Trophoblast cell (in vitro differentiated cells and primary cell): ENCODE measurements at regions not wholly inside any gene's neighbourhood (a gene's known extent, or its start where the extent isn't known, plus 50 kb on each side); places are given as distances from the start of the nearest gene placed in this dataset.
"Not testable (repeated sequence)": the region's sequence is repeated elsewhere in the genome, so short reads cannot be mapped to it uniquely, and the experiment has no call there.

ENCODE experiments used
- DNase-seq, 2 donors: peaks; one replicate each; pipeline ENCODE4 v3.0.0-alpha.2; 2016
- H2AFZ ChIP-seq: 2 replicates; pipeline ENCODE4 v1.6.1; 2013; ENCODE audit warnings: low read length, moderate library complexity, mild to moderate bottlenecking; ENCODE audit not compliant: insufficient read depth, poor library complexity
- H2AK5ac ChIP-seq: 2 replicates; pipeline ENCODE4 v1.6.1; 2013; ENCODE audit warnings: mild to moderate bottlenecking, low read length
- H2BK120ac ChIP-seq: 2 replicates; pipeline ENCODE4 v1.6.1; 2013; ENCODE audit warnings: low read length, mild to moderate bottlenecking, moderate library complexity; ENCODE audit not compliant: insufficient read depth, poor library complexity
- H2BK12ac ChIP-seq: 2 replicates; pipeline ENCODE4 v1.6.1; 2013; ENCODE audit warnings: mild to moderate bottlenecking, low read length, moderate library complexity
- H2BK5ac ChIP-seq: 2 replicates; pipeline ENCODE4 v1.6.1; 2013; ENCODE audit warnings: low read length, low read depth, moderate library complexity, mild to moderate bottlenecking; ENCODE audit not compliant: poor library complexity
- H3K14ac ChIP-seq: 2 replicates; pipeline ENCODE4 v1.6.1; 2013; ENCODE audit warnings: mild to moderate bottlenecking, low read length
- H3K18ac ChIP-seq: 2 replicates; pipeline ENCODE4 v1.6.1; 2013; ENCODE audit warnings: mild to moderate bottlenecking, low read length
- H3K23ac ChIP-seq: 2 replicates; pipeline ENCODE4 v1.6.1; 2013; ENCODE audit warnings: low read length
- H3K27ac ChIP-seq: 2 replicates; pipeline ENCODE4 v1.5.1; 2013; ENCODE audit warnings: low read depth, mild to moderate bottlenecking, inconsistent platforms, low read length, moderate library complexity
- H3K27me3 ChIP-seq: 2 replicates; pipeline ENCODE4 v1.6.1; 2013; ENCODE audit warnings: inconsistent platforms, mild to moderate bottlenecking, low read length, moderate library complexity; ENCODE audit not compliant: insufficient read depth
- H3K36me3 ChIP-seq, 2 experiments: 1 replicate in 1 of 2; 2 replicates in 1 of 2; pipeline ENCODE4 v1.6.1; 2013; ENCODE audit warnings: low read length in 2 of 2, mild to moderate bottlenecking in 2 of 2, moderate library complexity in 1 of 2; ENCODE audit not compliant: insufficient read depth in 2 of 2, control insufficient read depth in 1 of 2
- H3K4ac ChIP-seq: 2 replicates; pipeline ENCODE4 v1.6.1; 2013; ENCODE audit warnings: low read depth, mild to moderate bottlenecking, low read length, moderate library complexity
- H3K4me1 ChIP-seq, 2 experiments: 1 replicate in 1 of 2; 2 replicates in 1 of 2; pipeline ENCODE4 v1.6.1; 2013; ENCODE audit warnings: low read length in 2 of 2, mild to moderate bottlenecking in 2 of 2, moderate library complexity in 1 of 2; ENCODE audit not compliant: insufficient read depth in 2 of 2, control insufficient read depth in 1 of 2
- H3K4me2 ChIP-seq: 2 replicates; pipeline ENCODE4 v1.6.1; 2013; ENCODE audit warnings: inconsistent platforms, mild to moderate bottlenecking, low read length, moderate library complexity
- H3K4me3 ChIP-seq: 2 replicates; pipeline ENCODE4 v1.5.1; 2013; ENCODE audit warnings: mild to moderate bottlenecking, low read depth, low read length, inconsistent platforms
- H3K79me1 ChIP-seq: one replicate; pipeline ENCODE4 v1.6.1; 2013; ENCODE audit warnings: low read length
- H3K79me2 ChIP-seq: 2 replicates; pipeline ENCODE4 v1.6.1; 2013; ENCODE audit warnings: low read length, mild to moderate bottlenecking; ENCODE audit not compliant: control insufficient read depth, insufficient read depth, poor library complexity
- H3K9ac ChIP-seq: 2 replicates; pipeline ENCODE4 v1.6.1; 2013; ENCODE audit warnings: mild to moderate bottlenecking, low read length
- H3K9me3 ChIP-seq: 2 replicates; pipeline ENCODE4 v1.6.1; 2013; ENCODE audit warnings: low read depth, mild to moderate bottlenecking, control low read depth, inconsistent platforms, low read length; ENCODE audit not compliant: insufficient read depth
- H4K12ac ChIP-seq: 2 replicates; pipeline ENCODE4 v1.6.1; 2013; ENCODE audit warnings: low read depth, mild to moderate bottlenecking, low read length, moderate library complexity
- H4K8ac ChIP-seq: 2 replicates; pipeline ENCODE4 v1.6.1; 2013; ENCODE audit warnings: low read depth, mild to moderate bottlenecking, low read length, moderate library complexity
- H4K91ac ChIP-seq: one replicate; pipeline ENCODE4 v1.6.1; 2013; ENCODE audit warnings: low read depth, mild to moderate bottlenecking, low read length, moderate library complexity
- WGBS: extraction: QIAGEN DNeasy Blood & Tissue Kit; methylation state at CpG from one replicate; pipeline ENCODE4 v1.1.7; 2013; ENCODE audit warnings: missing lambda C conversion rate; ENCODE audit not compliant: insufficient read length, insufficient coverage; ENCODE audit errors: extremely low coverage; 5-methylcytosine and 5-hydroxymethylcytosine counted together

DNA sequence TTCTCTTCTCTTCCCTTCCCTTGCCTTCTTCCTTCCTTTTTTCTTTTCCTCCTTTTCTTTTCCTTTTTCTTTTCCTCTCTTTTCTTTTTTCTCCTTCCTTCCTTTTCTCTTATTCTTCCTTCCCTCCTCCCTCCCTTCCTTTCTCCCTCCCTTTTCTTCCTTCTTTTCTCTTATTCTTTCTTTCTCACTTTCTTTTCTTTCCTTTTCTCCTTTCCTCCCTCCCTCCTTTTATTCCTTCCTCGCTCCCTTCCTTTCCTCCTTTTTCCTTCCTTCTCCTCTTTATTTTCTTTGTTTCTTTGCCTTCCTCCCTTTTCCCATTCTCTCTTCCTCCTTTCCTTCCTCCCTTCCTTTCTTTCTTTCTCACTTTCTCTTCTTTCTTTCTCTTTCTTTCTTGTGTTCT is 146.1 kb downstream of the ZNF92 start:
- H2BK12ac ChIP-seq, H3K27me3 ChIP-seq, H4K8ac ChIP-seq, H3K23ac ChIP-seq, H2AK5ac ChIP-seq, H3K9me3 ChIP-seq, H3K4ac ChIP-seq, H3K36me3 ChIP-seq, H2BK120ac ChIP-seq, H3K18ac ChIP-seq, H3K27ac ChIP-seq, H2AFZ ChIP-seq, H4K91ac ChIP-seq, H3K4me3 ChIP-seq, H3K14ac ChIP-seq, H3K79me1 ChIP-seq, DNase-seq, H3K4me1 ChIP-seq, H4K12ac ChIP-seq, H3K9ac ChIP-seq, H2BK5ac ChIP-seq, H3K79me2 ChIP-seq, H3K4me2 ChIP-seq: not testable (repeated sequence)
- 90% methylated on average over 1 of the region's 1 CpG for WGBS

DNA sequence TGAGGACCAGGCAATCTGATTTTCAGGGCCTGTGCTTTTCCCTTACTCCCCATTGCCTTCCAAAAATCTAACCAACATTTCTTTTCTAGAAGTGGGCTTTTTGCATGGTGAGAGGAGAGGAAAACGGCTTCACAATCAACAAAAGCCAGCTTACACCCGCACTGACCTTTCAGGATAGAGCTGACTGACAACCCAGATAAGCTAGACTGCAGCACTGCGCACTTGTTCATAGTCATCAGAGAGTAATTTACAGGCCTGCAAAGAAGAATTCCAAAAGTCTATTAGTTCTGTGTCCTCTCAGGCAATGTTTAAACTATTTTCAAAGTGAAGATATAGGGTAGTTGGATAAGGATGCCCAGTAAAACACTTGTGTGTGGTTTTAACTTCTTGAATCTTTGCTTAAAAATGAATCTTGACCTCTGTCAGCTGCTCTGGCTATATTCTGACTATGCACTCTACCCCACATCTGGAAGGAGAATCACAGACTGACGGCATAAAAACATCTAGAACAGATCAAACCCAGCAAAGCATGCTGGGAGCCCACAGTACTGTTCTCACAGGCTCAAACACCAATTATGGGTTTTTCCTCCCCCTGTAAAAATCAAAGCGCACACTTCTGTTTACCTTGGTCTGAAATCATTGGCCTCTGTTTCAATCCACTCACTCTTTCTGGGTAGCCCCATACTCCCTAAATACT is 172.0 kb downstream of the ZNF92 start:
- not testable (repeated sequence) for H3K4me3 ChIP-seq, H3K79me1 ChIP-seq

DNA sequence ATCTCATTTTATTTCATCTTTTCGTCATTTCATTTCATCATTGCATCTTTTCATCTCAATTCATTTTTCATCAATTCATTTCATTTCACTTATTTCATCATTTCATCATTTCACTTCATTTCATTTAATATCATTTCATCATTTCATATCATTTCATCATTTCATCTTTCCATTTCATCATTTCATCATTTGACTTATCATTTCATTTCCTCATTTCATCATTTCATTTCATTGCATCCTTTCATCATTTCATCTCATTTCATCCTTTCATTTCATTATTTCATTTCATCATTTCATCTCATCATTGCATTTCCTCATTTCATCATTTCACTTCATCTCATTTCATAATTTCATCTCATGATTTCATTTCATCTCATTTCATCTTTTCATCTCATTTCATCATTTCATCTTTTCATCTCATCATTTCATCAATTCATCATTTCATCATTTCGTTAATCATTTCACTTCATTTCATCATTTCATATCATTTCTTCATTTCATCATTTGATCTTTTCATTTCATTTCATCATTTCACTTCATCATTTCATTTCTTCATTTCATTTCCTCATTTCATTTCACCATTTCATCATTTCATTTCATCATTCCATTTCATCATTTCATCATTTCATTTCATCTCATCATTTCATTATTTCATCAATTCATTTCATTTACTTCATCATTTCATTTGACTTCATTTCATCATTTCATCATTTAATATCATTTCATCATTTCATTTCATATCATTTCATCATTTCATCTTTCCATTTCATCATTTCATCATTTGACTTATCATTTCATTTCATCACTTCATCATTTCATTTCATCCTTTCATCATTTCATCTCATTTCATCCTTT is 176.2 kb downstream of the ZNF92 start:
- no CpG with 5 or more reads among the region's 2 CpGs for WGBS

More for the DNA sequence above, 172.0 kb downstream of the ZNF92 start:
- not testable (repeated sequence) for H3K4me2 ChIP-seq, H3K27me3 ChIP-seq, H2AFZ ChIP-seq, H3K4ac ChIP-seq, H4K8ac ChIP-seq, H2BK120ac ChIP-seq, H2BK12ac ChIP-seq, H4K12ac ChIP-seq, H3K27ac ChIP-seq, H3K36me3 ChIP-seq, H3K9ac ChIP-seq, H3K18ac ChIP-seq, H3K23ac ChIP-seq, H2BK5ac ChIP-seq, H3K79me2 ChIP-seq, H4K91ac ChIP-seq, H3K9me3 ChIP-seq, H2AK5ac ChIP-seq, H3K4me1 ChIP-seq, H3K14ac ChIP-seq, DNase-seq
- WGBS = no CpG with 5 or more reads among the region's 5 CpGs

DNA sequence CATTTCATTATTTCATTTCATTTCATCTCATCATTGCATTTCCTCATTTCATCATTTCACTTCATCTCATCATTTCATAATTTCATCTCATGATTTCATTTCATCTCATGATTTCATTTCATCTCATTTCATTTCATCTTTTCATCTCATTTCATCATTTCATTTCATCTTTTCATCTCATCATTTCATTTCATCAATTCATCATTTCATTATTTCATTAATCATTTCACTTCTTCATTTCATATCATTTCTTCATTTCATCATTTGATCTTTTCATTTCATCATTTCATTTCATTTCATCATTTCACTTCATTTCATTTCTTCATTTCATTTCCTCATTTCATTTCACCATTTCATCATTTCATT is 176.8 kb downstream of the ZNF92 start:
- H3K23ac ChIP-seq, DNase-seq, H4K91ac ChIP-seq, H2BK5ac ChIP-seq, H3K14ac ChIP-seq, H3K4me1 ChIP-seq, H2BK120ac ChIP-seq, H3K4me3 ChIP-seq, H3K79me1 ChIP-seq, H3K36me3 ChIP-seq, H3K9ac ChIP-seq, H3K27ac ChIP-seq, H3K79me2 ChIP-seq, H2BK12ac ChIP-seq, H3K9me3 ChIP-seq, H3K27me3 ChIP-seq, H2AFZ ChIP-seq, H4K12ac ChIP-seq, H3K18ac ChIP-seq, H2AK5ac ChIP-seq, H3K4ac ChIP-seq, H3K4me2 ChIP-seq, H4K8ac ChIP-seq: not testable (repeated sequence)

More for the DNA sequence above, 176.2 kb downstream of the ZNF92 start:
- not testable (repeated sequence) for H3K23ac ChIP-seq, H3K14ac ChIP-seq, H3K27me3 ChIP-seq, H2AK5ac ChIP-seq, H4K12ac ChIP-seq, H3K9me3 ChIP-seq, H3K4me1 ChIP-seq, H4K91ac ChIP-seq, H3K4ac ChIP-seq, H3K79me2 ChIP-seq, DNase-seq, H3K79me1 ChIP-seq, H3K27ac ChIP-seq, H4K8ac ChIP-seq, H2AFZ ChIP-seq, H3K36me3 ChIP-seq, H2BK12ac ChIP-seq, H3K4me2 ChIP-seq, H2BK120ac ChIP-seq, H3K4me3 ChIP-seq, H2BK5ac ChIP-seq, H3K9ac ChIP-seq, H3K18ac ChIP-seq
